Effector memory CD8-positive, alpha-beta T cell (primary cell): ENCODE measurements at regions not wholly inside any gene's neighbourhood (a gene's known extent, or its start where the extent isn't known, plus 50 kb on each side); places are given as distances from the start of the nearest gene placed in this dataset.
"Not testable (repeated sequence)": the region's sequence is repeated elsewhere in the genome, so short reads cannot be mapped to it uniquely, and the experiment has no call there.

Experiments used
- ATAC-seq: fragments of 150-1000 bp; cut with Tn5 transposase; replicated peaks from 2 replicates; pipeline ENCODE4 v1.10.0; 2021; ENCODE audit warnings: mild to moderate bottlenecking, moderate library complexity
- DNase-seq, 3 experiments: peaks; one replicate each; pipeline ENCODE4 v3.0.0; 2021
- H3K27ac Mint-ChIP-seq, 2 donors: one replicate each; pipeline ENCODE4 v1.8.0; 2022; ENCODE audit warnings: mild to moderate bottlenecking in 2 of 2, mixed read lengths in 2 of 2, moderate library complexity in 2 of 2
- H3K27me3 Mint-ChIP-seq, 2 donors: one replicate each; pipeline ENCODE4 v1.8.0; 2022; ENCODE audit warnings: mixed read lengths in 2 of 2
- H3K36me3 Mint-ChIP-seq: one replicate; pipeline ENCODE4 v1.8.0; 2022; ENCODE audit warnings: mild to moderate bottlenecking, moderate library complexity, mixed read lengths; ENCODE audit not compliant: insufficient read depth
- H3K4me1 Mint-ChIP-seq, 2 donors: one replicate each; pipeline ENCODE4 v1.8.0; 2022; ENCODE audit warnings: low read depth in 2 of 2, mixed read lengths in 2 of 2
- H3K4me3 Mint-ChIP-seq, 2 donors: one replicate each; pipeline ENCODE4 v1.8.0; 2022; ENCODE audit warnings: mild to moderate bottlenecking in 2 of 2, mixed read lengths in 2 of 2, moderate library complexity in 2 of 2
- H3K9me3 Mint-ChIP-seq, 2 donors: one replicate each; pipeline ENCODE4 v1.8.0; 2022; ENCODE audit warnings: mixed read lengths in 2 of 2

GRCh38 chr12:25347716-25348592 is 97.2 kb upstream of the KRAS start:
- H3K9me3 Mint-ChIP-seq, result no peaks in the 10 kb centered on the region
- ATAC-seq (no peak), DNase-seq (no peak)
- H3K27me3 Mint-ChIP-seq, result peaks cover 0 to 21% of the 10 kb centered on the region in 2 donors
- H3K4me1 Mint-ChIP-seq, result peaks cover 2 to 6% of the 10 kb centered on the region in 2 donors
- no peaks in the 10 kb centered on the region for H3K36me3 Mint-ChIP-seq
- H3K27ac Mint-ChIP-seq, result no peak overlapping the region
- no peak overlapping the region for H3K4me3 Mint-ChIP-seq

- DNase-seq, H3K27me3 Mint-ChIP-seq, H3K9me3 Mint-ChIP-seq, H3K27ac Mint-ChIP-seq, H3K36me3 Mint-ChIP-seq, H3K4me1 Mint-ChIP-seq, H3K4me3 Mint-ChIP-seq, ATAC-seq: not testable (repeated sequence)
Observed at GRCh38 chr12:25341877-25342276, 91.1 kb upstream of the KRAS start.

DNA sequence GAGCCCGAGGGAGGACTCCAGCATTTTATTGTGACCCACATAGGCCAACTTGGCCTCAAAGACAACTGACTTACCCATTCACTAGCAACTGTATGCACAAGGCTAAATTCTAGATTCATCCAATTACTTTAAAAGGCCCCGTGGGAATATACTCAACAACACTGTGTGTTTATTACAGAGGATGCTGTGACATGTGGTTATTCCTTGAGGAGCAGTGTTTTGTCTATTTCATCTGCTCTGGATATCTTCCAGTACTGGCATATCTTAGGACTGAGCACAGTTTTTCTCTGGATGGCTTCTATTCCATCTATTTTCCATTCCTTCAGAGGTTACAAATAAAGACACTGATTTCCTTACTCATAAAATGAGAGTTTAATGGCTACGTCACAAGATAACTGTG is 87.2 kb upstream of the KRAS start:
- H3K36me3 Mint-ChIP-seq, result no peaks in the 10 kb centered on the region
- H3K4me3 Mint-ChIP-seq, result no peak overlapping the region
- no peak overlapping the region for H3K27ac Mint-ChIP-seq
- no peaks in the 10 kb centered on the region for H3K27me3 Mint-ChIP-seq
- peaks cover 3 to 4% of the 10 kb centered on the region in 2 donors for H3K4me1 Mint-ChIP-seq
- peaks cover 0 to 3% of the 10 kb centered on the region in 2 donors for H3K9me3 Mint-ChIP-seq
- DNase-seq (no peak), ATAC-seq (no peak)

- H3K4me3 Mint-ChIP-seq, result no peak overlapping the region
- H3K36me3 Mint-ChIP-seq, result no peaks in the 10 kb centered on the region
- H3K4me1 Mint-ChIP-seq, result peaks cover 3 to 4% of the 10 kb centered on the region in 2 donors
- no peak for DNase-seq
- H3K27ac Mint-ChIP-seq, result no peak overlapping the region
- H3K9me3 Mint-ChIP-seq, result no peaks in the 10 kb centered on the region
- no peak for ATAC-seq
- peaks cover 0 to 9% of the 10 kb centered on the region in 2 donors for H3K27me3 Mint-ChIP-seq
Observed at GRCh38 chr12:25332143-25332542, 81.4 kb upstream of the KRAS start.

- no peaks in the 10 kb centered on the region for H3K36me3 Mint-ChIP-seq
- H3K27ac Mint-ChIP-seq, result no peak overlapping the region
- no peak for ATAC-seq
- peaks cover 6 to 9% of the 10 kb centered on the region in 2 donors for H3K4me1 Mint-ChIP-seq
- no peaks in the 10 kb centered on the region for H3K9me3 Mint-ChIP-seq
- H3K27me3 Mint-ChIP-seq, result peaks cover 0 to 9% of the 10 kb centered on the region in 2 donors
- no peak overlapping the region for H3K4me3 Mint-ChIP-seq
- DNase-seq, result no peak
Observed at GRCh38 chr12:25328072-25328712, 77.5 kb upstream of the KRAS start.

- no peak overlapping the region for H3K4me3 Mint-ChIP-seq
- ATAC-seq, result no peak
- peaks cover 0 to 9% of the 10 kb centered on the region in 2 donors for H3K27me3 Mint-ChIP-seq
- H3K27ac Mint-ChIP-seq, result no peak overlapping the region
- peaks cover 12 to 17% of the 10 kb centered on the region in 2 donors for H3K4me1 Mint-ChIP-seq
- DNase-seq, result no peak
- no peaks in the 10 kb centered on the region for H3K36me3 Mint-ChIP-seq
- no peaks in the 10 kb centered on the region for H3K9me3 Mint-ChIP-seq
Observed at GRCh38 chr12:25327321-25327720, 76.6 kb upstream of the KRAS start.

- peaks cover 15 to 22% of the 10 kb centered on the region in 2 donors for H3K4me1 Mint-ChIP-seq
- DNase-seq, result no peak
- peaks cover 0 to 6% of the 10 kb centered on the region in 2 donors for H3K27me3 Mint-ChIP-seq
- no peak overlapping the region for H3K4me3 Mint-ChIP-seq
- no peaks in the 10 kb centered on the region for H3K9me3 Mint-ChIP-seq
- no peaks in the 10 kb centered on the region for H3K36me3 Mint-ChIP-seq
- H3K27ac Mint-ChIP-seq, result no peak overlapping the region
- peak; percentile 26 for ATAC-seq
Observed at GRCh38 chr12:25326326-25326725, 75.6 kb upstream of the KRAS start.

DNA sequence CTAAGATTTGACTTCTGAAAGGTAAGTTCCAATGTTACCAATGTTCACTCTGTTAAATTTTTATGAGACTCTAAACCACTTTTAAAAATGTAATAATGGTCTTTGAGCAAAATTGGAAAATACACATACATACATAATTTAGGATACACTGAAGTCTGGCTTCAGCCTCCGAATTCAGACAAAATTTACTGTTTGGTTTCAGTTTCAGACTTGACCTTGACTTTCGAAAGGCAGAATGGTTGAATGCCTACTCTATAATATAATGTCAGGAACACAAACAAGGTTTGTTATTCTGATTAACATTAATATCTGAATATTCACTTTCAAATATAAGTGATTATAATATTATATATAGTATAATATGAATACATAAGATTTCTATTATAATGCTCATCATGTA is 74.1 kb upstream of the KRAS start:
- Mint-ChIP-seq H3K27ac (peak overlapping the region in 1 of 2 donors; percentile 93), H3K36me3 (no peaks in the 10 kb centered on the region), H3K9me3 (no peaks in the 10 kb centered on the region), H3K4me3 (peak overlapping the region in 1 of 2 donors; percentile 78), H3K27me3 (no peaks in the 10 kb centered on the region), H3K4me1 (peaks cover 17 to 28% of the 10 kb centered on the region in 2 donors)
- DNase-seq (no peak), ATAC-seq (no peak)

DNA sequence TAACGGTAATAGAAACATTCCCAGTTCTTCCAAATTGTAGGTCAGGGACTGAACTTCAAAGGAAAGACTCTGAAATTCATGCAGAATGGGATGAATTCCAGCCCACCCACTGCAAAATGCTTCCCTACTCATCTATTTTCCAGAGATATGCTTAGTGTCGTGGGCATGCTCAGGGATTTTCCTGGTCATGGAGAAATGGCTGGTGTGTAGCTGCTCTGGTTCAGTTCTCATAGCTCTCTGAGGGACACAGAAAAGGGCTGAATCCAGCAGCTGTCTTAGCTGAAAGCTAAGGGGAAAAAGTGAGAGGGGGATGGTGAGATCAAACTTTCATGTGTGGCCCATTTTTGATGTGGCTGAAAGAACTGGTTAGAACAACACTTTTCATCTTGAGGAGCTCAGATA is 72.9 kb upstream of the KRAS start:
- Mint-ChIP-seq H3K27ac (peak overlapping the region in 1 of 2 donors; percentile 93), H3K9me3 (no peaks in the 10 kb centered on the region), H3K36me3 (no peaks in the 10 kb centered on the region), H3K4me3 (peak overlapping the region; percentile 41 to 78), H3K27me3 (no peaks in the 10 kb centered on the region), H3K4me1 (peaks cover 17 to 28% of the 10 kb centered on the region in 2 donors)
- ATAC-seq, result no peak
- DNase-seq, result no peak

DNA sequence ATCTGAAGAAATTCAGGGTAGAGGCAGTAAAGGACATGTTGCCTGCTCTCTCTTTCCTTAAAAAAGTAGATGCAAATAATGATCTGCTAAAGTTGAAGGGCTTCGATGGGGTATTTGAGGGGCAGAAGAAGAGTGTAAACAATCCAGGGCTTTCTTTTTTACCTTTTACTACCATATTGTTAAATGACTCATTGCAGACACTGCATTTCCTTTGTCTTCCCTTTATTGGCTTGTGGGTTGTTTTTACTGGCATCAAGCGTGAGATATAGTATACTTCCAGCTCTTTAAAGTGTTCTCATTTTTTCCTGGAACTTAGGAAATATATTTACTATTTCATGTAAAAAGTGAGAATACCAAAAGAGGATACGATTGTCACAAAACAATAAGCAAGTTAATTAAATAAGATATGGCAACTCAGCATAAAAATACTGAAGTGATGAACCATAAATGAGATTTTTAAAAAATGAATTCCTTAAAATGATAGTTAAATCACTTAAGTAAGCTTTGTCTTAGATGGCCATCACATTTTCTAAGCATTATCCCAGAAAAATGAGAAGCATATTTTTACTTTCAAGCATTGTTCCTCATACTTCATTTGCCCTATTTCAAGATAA is 72.3 kb upstream of the KRAS start:
- H3K27ac Mint-ChIP-seq, result peak overlapping the region; percentile 41 to 93
- peaks cover 17 to 28% of the 10 kb centered on the region in 2 donors for H3K4me1 Mint-ChIP-seq
- peak; percentile 45 for ATAC-seq
- no peaks in the 10 kb centered on the region for H3K27me3 Mint-ChIP-seq
- no peaks in the 10 kb centered on the region for H3K9me3 Mint-ChIP-seq
- no peaks in the 10 kb centered on the region for H3K36me3 Mint-ChIP-seq
- no peak for DNase-seq
- peak overlapping the region; percentile 29 to 78 for H3K4me3 Mint-ChIP-seq

- Mint-ChIP-seq H3K4me3 (peak overlapping the region; percentile 29 to 78), H3K9me3 (no peaks in the 10 kb centered on the region), H3K27me3 (no peaks in the 10 kb centered on the region), H3K4me1 (peaks cover 17 to 28% of the 10 kb centered on the region in 2 donors), H3K36me3 (no peaks in the 10 kb centered on the region), H3K27ac (peak overlapping the region; percentile 41 to 93)
- DNase-seq (no peak), ATAC-seq (peak; percentile 69)
Observed at GRCh38 chr12:25322351-25322750, 71.6 kb upstream of the KRAS start.

- ATAC-seq (no peak), DNase-seq (no peak)
- Mint-ChIP-seq H3K27me3 (no peaks in the 10 kb centered on the region), H3K4me3 (peak overlapping the region; percentile 29 to 78), H3K27ac (peak overlapping the region; percentile 41 to 93), H3K9me3 (no peaks in the 10 kb centered on the region), H3K4me1 (peaks cover 17 to 28% of the 10 kb centered on the region in 2 donors), H3K36me3 (no peaks in the 10 kb centered on the region)
Observed at GRCh38 chr12:25321772-25322171, 71.0 kb upstream of the KRAS start.

DNA sequence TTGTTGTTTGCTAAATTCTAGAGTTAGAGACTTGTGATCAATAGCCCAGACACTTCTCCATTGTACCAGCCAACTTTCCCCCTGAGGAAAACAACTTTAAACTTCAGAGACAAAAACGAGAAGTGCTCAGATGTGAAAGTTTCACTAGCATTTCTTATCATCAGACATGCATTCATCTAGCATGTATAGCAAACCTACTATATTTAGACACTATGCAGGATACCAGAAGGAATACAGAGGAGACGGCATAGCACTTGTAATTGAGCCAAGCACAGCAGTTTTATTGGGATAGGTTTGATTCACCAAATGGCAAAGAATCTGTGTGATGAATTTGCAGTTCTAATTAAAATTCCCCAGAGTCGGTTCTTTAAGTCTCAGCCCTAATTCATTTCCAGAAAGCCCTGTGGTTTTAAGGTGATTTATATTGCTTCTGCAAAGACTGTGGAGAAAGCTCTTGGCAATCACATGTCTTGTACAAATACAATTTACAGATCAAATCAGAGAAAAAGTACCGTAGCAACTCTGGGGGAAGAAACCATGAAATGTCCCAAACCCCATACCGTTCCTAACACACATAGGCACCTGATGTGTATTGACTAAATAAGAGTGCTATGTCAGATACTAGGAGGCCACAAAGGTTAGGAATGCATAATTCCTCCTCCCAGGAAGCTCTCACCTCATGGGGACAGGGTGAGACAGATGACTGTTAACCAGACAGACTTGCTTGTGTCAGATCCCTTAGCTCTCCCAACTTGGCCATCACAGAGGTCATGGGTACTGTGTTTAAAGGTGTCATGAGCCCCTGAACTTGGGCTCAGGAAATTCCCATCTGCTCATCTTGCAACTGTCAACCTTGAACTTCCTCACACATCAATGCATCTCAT is 69.6 kb upstream of the KRAS start:
- peaks cover 17 to 28% of the 10 kb centered on the region in 2 donors for H3K4me1 Mint-ChIP-seq
- no peak overlapping the region for H3K4me3 Mint-ChIP-seq
- no peak for DNase-seq
- no peak for ATAC-seq
- no peaks in the 10 kb centered on the region for H3K9me3 Mint-ChIP-seq
- H3K36me3 Mint-ChIP-seq, result no peaks in the 10 kb centered on the region
- peak overlapping the region in 1 of 2 donors; percentile 22 for H3K27ac Mint-ChIP-seq
- no peaks in the 10 kb centered on the region for H3K27me3 Mint-ChIP-seq
